ENCODE measurements at regions not wholly inside any gene's neighbourhood (a gene's known extent, or its start where the extent isn't known, plus 50 kb on each side); places are given as distances from the start of the nearest gene placed in this dataset.

DNA sequence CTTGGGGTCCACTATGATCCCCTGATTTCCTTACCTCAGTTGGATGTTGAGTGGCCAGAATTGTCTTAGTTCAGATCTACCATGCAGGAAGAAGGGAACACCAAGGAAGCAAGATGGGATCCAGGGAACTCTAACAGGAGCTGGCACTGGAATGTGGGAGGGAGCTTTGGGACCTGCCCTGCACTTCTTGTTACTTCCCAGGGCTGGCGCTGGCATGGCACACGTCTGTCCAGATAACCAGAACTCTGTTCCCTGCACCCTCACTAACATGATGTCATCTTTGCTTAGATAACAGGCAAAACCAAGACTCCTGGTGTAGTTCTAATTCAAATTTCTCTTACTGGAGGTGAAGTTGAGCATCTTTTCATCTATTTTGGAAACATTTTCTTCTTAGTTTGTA, 550.0 kb downstream of the MN1 start:
- TF ChIP-seq, protein P1, sequence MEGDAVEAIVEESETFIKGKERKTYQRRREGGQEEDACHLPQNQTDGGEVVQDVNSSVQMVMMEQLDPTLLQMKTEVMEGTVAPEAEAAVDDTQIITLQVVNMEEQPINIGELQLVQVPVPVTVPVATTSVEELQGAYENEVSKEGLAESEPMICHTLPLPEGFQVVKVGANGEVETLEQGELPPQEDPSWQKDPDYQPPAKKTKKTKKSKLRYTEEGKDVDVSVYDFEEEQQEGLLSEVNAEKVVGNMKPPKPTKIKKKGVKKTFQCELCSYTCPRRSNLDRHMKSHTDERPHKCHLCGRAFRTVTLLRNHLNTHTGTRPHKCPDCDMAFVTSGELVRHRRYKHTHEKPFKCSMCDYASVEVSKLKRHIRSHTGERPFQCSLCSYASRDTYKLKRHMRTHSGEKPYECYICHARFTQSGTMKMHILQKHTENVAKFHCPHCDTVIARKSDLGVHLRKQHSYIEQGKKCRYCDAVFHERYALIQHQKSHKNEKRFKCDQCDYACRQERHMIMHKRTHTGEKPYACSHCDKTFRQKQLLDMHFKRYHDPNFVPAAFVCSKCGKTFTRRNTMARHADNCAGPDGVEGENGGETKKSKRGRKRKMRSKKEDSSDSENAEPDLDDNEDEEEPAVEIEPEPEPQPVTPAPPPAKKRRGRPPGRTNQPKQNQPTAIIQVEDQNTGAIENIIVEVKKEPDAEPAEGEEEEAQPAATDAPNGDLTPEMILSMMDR (IDR thresholded peaks at IDR 0.05 in 4 of 5, conservative IDR thresholded peaks at IDR 0.05 in 1 of 5): no peak
- TF ChIP-seq POLR2A (IDR thresholded peaks at IDR 0.05): no peak

Measured in gastrocnemius medialis (tissue), 4 donors.